K562 (cell line): ENCODE measurements at regions not wholly inside any gene's neighbourhood (a gene's known extent, or its start where the extent isn't known, plus 50 kb on each side); places are given as distances from the start of the nearest gene placed in this dataset.

Source experiments
- ATAC-seq: fragments of 200-7000 bp; cut with Tn5 transposase; 3 replicates; pipeline ENCODE4 v1.9.1; 2020; ENCODE audit warnings: moderate library complexity
- BruUV-seq: library from RNA; stranded (reverse); fragments of 400-500 nt; replicated peaks from 2 replicates; lab custom pipeline; 2021; lab: Mats Ljungman, UMichigan
- CTCF ChIA-PET: fragments of 300-600 bp; formaldehyde crosslinking; extraction: SDS; loops from one replicate; lab custom pipeline; 2021; ENCODE audit warnings: low intra/inter-chr PET ratio; lab: Yijun Ruan, JAX
- POLR2A ChIA-PET: fragments of 300-600, 350-650 bp; sonication (Branson Sonifier 250); formaldehyde crosslinking; extraction: SDS; loops from one replicate; lab custom pipeline; 2021; ENCODE audit warnings: antibody characterized with exemption, inconsistent platforms; lab: Yijun Ruan, JAX
- DNase-seq, 4 experiments: peaks; one replicate each; pipeline versions ENCODE4 v3.0.0 to v3.0.0-alpha.2; 2011 to 2018; ENCODE audit warnings: low spot score in 3 of 4, mixed read lengths in 3 of 4; ENCODE audit errors: extremely low read depth in 1 of 4
- FAIRE-seq: peaks from 2 replicates; lab custom pipeline; 2011; peaks lifted over from hg19 to GRCh38; lab: Jason Lieb, UNC
- H2AFZ ChIP-seq: 2 replicates; pipeline ENCODE4 v1.6.0; 2011; ENCODE audit warnings: low read depth, low read length, control low read depth, inconsistent platforms
- H3K27ac ChIP-seq: fragments of 200-600 bp; 3 replicates; pipeline ENCODE4 v1.8.0; 2011; ENCODE audit warnings: low read depth, mild to moderate bottlenecking, control low read depth, inconsistent platforms, low read length, moderate library complexity, mixed read lengths; ENCODE audit errors: extremely low read depth
- H3K27me3 ChIP-seq, 2 experiments: fragments of 300-600 bp in 1 of 2; 2 replicates in 1 of 2; 3 replicates in 1 of 2; pipeline versions ENCODE4 v1.6.0 to v1.8.0; 2011; ENCODE audit warnings: inconsistent platforms in 2 of 2, low read length in 2 of 2, mild to moderate bottlenecking in 1 of 2, mixed read lengths in 1 of 2, moderate library complexity in 1 of 2; ENCODE audit not compliant: control insufficient read depth in 2 of 2, insufficient read depth in 2 of 2
- H3K36me3 ChIP-seq: fragments of 300-600 bp; 3 replicates; pipeline ENCODE4 v1.8.0; 2011; ENCODE audit warnings: mild to moderate bottlenecking, low read length, inconsistent platforms; ENCODE audit not compliant: control insufficient read depth, insufficient read depth
- H3K4me1 ChIP-seq, 2 experiments: fragments of 200-600 bp in 1 of 2; replicated peaks in 1 of 2; 2 replicates in 1 of 2; 3 replicates in 1 of 2; pipeline versions ENCODE4 v1.5.1 to v1.8.0; 2011; ENCODE audit warnings: inconsistent platforms in 2 of 2, low read length in 2 of 2, mild to moderate bottlenecking in 1 of 2, mixed read lengths in 1 of 2, moderate library complexity in 1 of 2; ENCODE audit not compliant: control insufficient read depth in 2 of 2, insufficient read depth in 2 of 2
- H3K4me2 ChIP-seq: 2 replicates; pipeline ENCODE4 v1.6.1; 2011; ENCODE audit warnings: low read length, control low read depth, inconsistent platforms, mixed read lengths; ENCODE audit not compliant: insufficient read depth
- H3K4me3 ChIP-seq: fragments of 200-600 bp; sonication (generic), shearing (Covaris generic); 2 replicates; pipeline ENCODE4 v1.5.1; 2016; ENCODE audit warnings: control low read depth, inconsistent platforms
- H3K79me2 ChIP-seq: fragments of 200-600 bp; 3 replicates; pipeline ENCODE4 v1.8.0; 2011; ENCODE audit warnings: low read length, inconsistent platforms; ENCODE audit not compliant: control insufficient read depth, insufficient read depth
- H3K9ac ChIP-seq, 2 experiments: 2 replicates each; pipeline versions ENCODE4 v1.6.0 to v1.6.1; 2011; ENCODE audit warnings: low read depth in 2 of 2, low read length in 2 of 2, control low read depth in 1 of 2, inconsistent platforms in 1 of 2, mild to moderate bottlenecking in 1 of 2, mixed read lengths in 1 of 2; ENCODE audit not compliant: insufficient read depth in 1 of 2
- H3K9me1 ChIP-seq: one replicate; pipeline ENCODE4 v1.6.0; 2011; ENCODE audit warnings: inconsistent platforms, mild to moderate bottlenecking, low read length, moderate library complexity; ENCODE audit not compliant: control insufficient read depth, insufficient read depth
- H3K9me3 ChIP-seq: replicated peaks from 2 replicates; pipeline ENCODE4 v1.5.1; 2011; ENCODE audit warnings: low read depth, low read length, inconsistent platforms; ENCODE audit not compliant: control insufficient read depth, insufficient read depth
- H4K20me1 ChIP-seq: replicated peaks from 2 replicates; pipeline ENCODE4 v1.6.1; 2011; ENCODE audit warnings: low read length, inconsistent platforms, mixed read lengths; ENCODE audit not compliant: control insufficient read depth, insufficient read depth
- CBX2 ChIP-seq: fragments of 200-600 bp; sonication (generic); IDR thresholded peaks from one replicate; pipeline ENCODE4 v1.6.1; 2012; ENCODE audit warnings: mild to moderate bottlenecking, low read length, inconsistent platforms; ENCODE audit not compliant: insufficient read depth, poor library complexity, severe bottlenecking
- EP400 ChIP-seq: fragments of 450-650 bp; IDR thresholded peaks from 2 replicates; pipeline ENCODE4 v1.6.1; 2017; ENCODE audit warnings: antibody characterized with exemption, mild to moderate bottlenecking, moderate library complexity
- FOXK2 ChIP-seq, 2 experiments: fragments of 450-650 bp; IDR thresholded peaks in 1 of 2; conservative IDR thresholded peaks in 1 of 2; 2 replicates each; pipeline ENCODE4 v1.6.1; 2016; ENCODE audit warnings: low read depth in 2 of 2, mild to moderate bottlenecking in 1 of 2
- IFI16 ChIP-seq: fragments of 250-450 bp; sonication (Bioruptor Pico); IDR thresholded peaks from 2 replicates; pipeline ENCODE4 v2.1.2; 2022; ENCODE audit warnings: mild to moderate bottlenecking, inconsistent platforms
- ILF3 ChIP-seq: fragments of 450-650 bp; IDR thresholded peaks from 2 replicates; pipeline ENCODE4 v1.6.1; 2018; ENCODE audit warnings: antibody characterized with exemption, mild to moderate bottlenecking, moderate library complexity, borderline replicate concordance
- KHSRP ChIP-seq: fragments of 450-650 bp; IDR thresholded peaks from 2 replicates; pipeline ENCODE4 v1.6.1; 2017
- KLF10 ChIP-seq: fragments of 250-450 bp; sonication (Bioruptor Pico); IDR thresholded peaks from 2 replicates; pipeline ENCODE4 v1.6.1; 2021; ENCODE audit warnings: matching md5 sums
- KLF13 ChIP-seq: fragments of 450-650 bp; IDR thresholded peaks from 2 replicates; pipeline ENCODE4 v1.6.1; 2016; ENCODE audit warnings: missing genetic modification characterization, low read depth, mild to moderate bottlenecking, missing compliant biosample characterization, moderate library complexity, borderline replicate concordance
- RBM17 ChIP-seq: fragments of 200-400 bp; formaldehyde crosslinking; IDR thresholded peaks from 2 replicates; pipeline ENCODE4 v1.6.1; 2017; ENCODE audit warnings: low read depth, mild to moderate bottlenecking, low read length, borderline replicate concordance
- SAFB2 ChIP-seq: fragments of 200-400 bp; formaldehyde crosslinking; IDR thresholded peaks from 2 replicates; pipeline ENCODE4 v1.6.1; 2018; ENCODE audit warnings: borderline replicate concordance, low read length, low read depth, moderate library complexity; ENCODE audit not compliant: severe bottlenecking
- SOX6 ChIP-seq: fragments of 450-650 bp; IDR thresholded peaks from 2 replicates; pipeline ENCODE4 v1.6.1; 2014; ENCODE audit warnings: mild to moderate bottlenecking
- ZC3H8 ChIP-seq: fragments of 450-650 bp; IDR thresholded peaks from 2 replicates; pipeline ENCODE4 v1.6.1; 2017
- ZKSCAN1 ChIP-seq: fragments of 150-350 bp; IDR thresholded peaks from 2 replicates; pipeline ENCODE4 v1.6.1; 2016; ENCODE audit warnings: low read depth, low read length
- ZNF212 ChIP-seq: fragments of 450-650 bp; formaldehyde crosslinking; IDR thresholded peaks from 2 replicates; pipeline ENCODE4 v1.4.0; 2020; ENCODE audit warnings: mild to moderate bottlenecking
- ZNF316 ChIP-seq: fragments of 450-650 bp; IDR thresholded peaks from 2 replicates; pipeline ENCODE4 v1.6.1; 2016
- ZNF431 ChIP-seq: sonication (generic); formaldehyde crosslinking; IDR thresholded peaks from 2 replicates; pipeline ENCODE4 v1.8.0; 2022; ENCODE audit warnings: mild to moderate bottlenecking, missing genetic modification reagents
- ZNF77 ChIP-seq: fragments of 250-450 bp; sonication (Bioruptor Pico); IDR thresholded peaks from 2 replicates; pipeline ENCODE4 v1.5.0; 2020
- ZSCAN32 ChIP-seq: fragments of 450-650 bp; formaldehyde crosslinking; IDR thresholded peaks from 2 replicates; pipeline ENCODE4 v1.4.0; 2020; ENCODE audit warnings: mild to moderate bottlenecking, moderate library complexity
- WGBS: fragments of 100-300 bp; shearing (Covaris generic); methylation state at CpG from one replicate; pipeline ENCODE4 v1.1.6; 2016; ENCODE audit warnings: low coverage, mixed read lengths; ENCODE audit not compliant: insufficient coverage; ENCODE audit errors: missing lambda C conversion rate; 5-methylcytosine and 5-hydroxymethylcytosine counted together
- in situ Hi-C: fragments of 300-500 bp; cut with MboI; formaldehyde crosslinking; loops from 4 replicates; pipeline ENCODE4 v1.15.0; 2018; ENCODE audit warnings: inconsistent platforms, mixed read lengths
- intact Hi-C: fragments of 100-400 bp; cut with micrococcal nuclease; formaldehyde crosslinking; loops from 2 replicates; pipeline ENCODE4 v1.14.2; 2022
- TF ChIP-seq, protein P1 (sequence below), 2 experiments: fragments of 150-350 bp in 1 of 2; IDR thresholded peaks; 2 replicates each; pipeline ENCODE4 v1.6.1; 2012 to 2016; ENCODE audit warnings: low read depth in 2 of 2, low read length in 2 of 2, mild to moderate bottlenecking in 1 of 2, moderate library complexity in 1 of 2
- TF ChIP-seq, protein P2 (sequence below): fragments of 450-650 bp; IDR thresholded peaks from 2 replicates; pipeline ENCODE4 v1.6.1; 2018; ENCODE audit warnings: mild to moderate bottlenecking, low read depth; ENCODE audit not compliant: partially characterized antibody

DNA sequence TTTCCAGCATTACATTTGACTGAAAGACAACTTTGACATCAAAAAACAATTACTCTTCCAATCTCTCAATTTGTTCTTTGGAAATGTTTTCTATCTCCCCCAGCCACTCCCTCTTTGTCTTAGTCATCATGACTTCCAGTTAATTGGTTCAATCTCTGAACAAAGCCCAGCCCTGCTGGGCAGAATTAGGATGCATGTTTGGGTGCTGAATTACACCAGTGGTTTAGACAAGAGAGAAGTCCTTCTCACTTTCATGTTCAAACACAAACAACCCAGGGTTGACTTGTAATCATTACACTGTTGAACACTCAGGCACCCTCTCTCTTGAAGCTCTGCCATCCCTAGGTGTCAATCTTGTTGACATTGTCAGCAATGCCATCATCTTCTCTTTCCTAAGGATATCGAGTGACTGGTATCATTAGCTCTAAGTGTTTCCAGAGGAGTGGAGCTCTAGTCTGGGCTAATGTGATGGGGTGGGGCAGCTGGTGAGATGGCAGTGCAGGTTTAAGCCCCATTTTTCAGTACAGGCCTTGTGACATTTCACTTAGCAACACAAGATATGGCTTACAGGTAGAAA lies 90.8 kb upstream of the MEIS1 start:
- no peak overlapping the region for H2AFZ ChIP-seq
- no peaks in the 10 kb centered on the region for H3K9me3 ChIP-seq
- H3K27me3 ChIP-seq = no peaks in the 10 kb centered on the region
- CTCF ChIA-PET = no interaction called here
- no peak overlapping the region for H3K9ac ChIP-seq
- H4K20me1 ChIP-seq = no peaks in the 10 kb centered on the region
- H3K9me1 ChIP-seq = no peaks in the 10 kb centered on the region
- FAIRE-seq = no peak
- POLR2A ChIA-PET = no interaction called here
- no peak overlapping the region for H3K4me2 ChIP-seq
- H3K79me2 ChIP-seq = no peaks in the 10 kb centered on the region
- TF ChIP-seq ZC3H8 = no peak
- TF ChIP-seq ZNF316 = no peak
- TF ChIP-seq FOXK2 (conservative IDR thresholded peaks at IDR 0.05 in 1 of 2, IDR thresholded peaks at IDR 0.05 in 1 of 2; ENCODE audit: low read depth in 2 of 2) = no peak
- TF ChIP-seq RBM17 = no peak
- TF ChIP-seq ILF3 = no peak
- TF ChIP-seq ZNF431 = no peak
- TF ChIP-seq CBX2 = no peak
- TF ChIP-seq SAFB2 = no peak
- TF ChIP-seq KLF13 (tag) = no peak
- TF ChIP-seq ZKSCAN1 = no peak
- no peak for TF ChIP-seq ZSCAN32 (CRISPR knock-in tag)
- TF ChIP-seq, protein P1, sequence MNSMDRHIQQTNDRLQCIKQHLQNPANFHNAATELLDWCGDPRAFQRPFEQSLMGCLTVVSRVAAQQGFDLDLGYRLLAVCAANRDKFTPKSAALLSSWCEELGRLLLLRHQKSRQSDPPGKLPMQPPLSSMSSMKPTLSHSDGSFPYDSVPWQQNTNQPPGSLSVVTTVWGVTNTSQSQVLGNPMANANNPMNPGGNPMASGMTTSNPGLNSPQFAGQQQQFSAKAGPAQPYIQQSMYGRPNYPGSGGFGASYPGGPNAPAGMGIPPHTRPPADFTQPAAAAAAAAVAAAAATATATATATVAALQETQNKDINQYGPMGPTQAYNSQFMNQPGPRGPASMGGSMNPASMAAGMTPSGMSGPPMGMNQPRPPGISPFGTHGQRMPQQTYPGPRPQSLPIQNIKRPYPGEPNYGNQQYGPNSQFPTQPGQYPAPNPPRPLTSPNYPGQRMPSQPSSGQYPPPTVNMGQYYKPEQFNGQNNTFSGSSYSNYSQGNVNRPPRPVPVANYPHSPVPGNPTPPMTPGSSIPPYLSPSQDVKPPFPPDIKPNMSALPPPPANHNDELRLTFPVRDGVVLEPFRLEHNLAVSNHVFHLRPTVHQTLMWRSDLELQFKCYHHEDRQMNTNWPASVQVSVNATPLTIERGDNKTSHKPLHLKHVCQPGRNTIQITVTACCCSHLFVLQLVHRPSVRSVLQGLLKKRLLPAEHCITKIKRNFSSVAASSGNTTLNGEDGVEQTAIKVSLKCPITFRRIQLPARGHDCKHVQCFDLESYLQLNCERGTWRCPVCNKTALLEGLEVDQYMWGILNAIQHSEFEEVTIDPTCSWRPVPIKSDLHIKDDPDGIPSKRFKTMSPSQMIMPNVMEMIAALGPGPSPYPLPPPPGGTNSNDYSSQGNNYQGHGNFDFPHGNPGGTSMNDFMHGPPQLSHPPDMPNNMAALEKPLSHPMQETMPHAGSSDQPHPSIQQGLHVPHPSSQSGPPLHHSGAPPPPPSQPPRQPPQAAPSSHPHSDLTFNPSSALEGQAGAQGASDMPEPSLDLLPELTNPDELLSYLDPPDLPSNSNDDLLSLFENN (IDR thresholded peaks at IDR 0.05; ENCODE audit: low read depth in 2 of 2, low read length in 2 of 2) = no peak
- TF ChIP-seq, protein P2, sequence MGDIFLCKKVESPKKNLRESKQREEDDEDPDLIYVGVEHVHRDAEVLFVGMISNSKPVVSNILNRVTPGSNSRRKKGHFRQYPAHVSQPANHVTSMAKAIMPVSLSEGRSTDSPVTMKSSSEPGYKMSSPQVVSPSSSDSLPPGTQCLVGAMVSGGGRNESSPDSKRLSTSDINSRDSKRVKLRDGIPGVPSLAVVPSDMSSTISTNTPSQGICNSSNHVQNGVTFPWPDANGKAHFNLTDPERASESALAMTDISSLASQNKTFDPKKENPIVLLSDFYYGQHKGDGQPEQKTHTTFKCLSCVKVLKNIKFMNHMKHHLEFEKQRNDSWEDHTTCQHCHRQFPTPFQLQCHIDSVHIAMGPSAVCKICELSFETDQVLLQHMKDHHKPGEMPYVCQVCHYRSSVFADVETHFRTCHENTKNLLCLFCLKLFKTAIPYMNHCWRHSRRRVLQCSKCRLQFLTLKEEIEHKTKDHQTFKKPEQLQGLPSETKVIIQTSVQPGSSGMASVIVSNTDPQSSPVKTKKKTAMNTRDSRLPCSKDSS = no peak
- TF ChIP-seq SOX6 = no peak
- no peak for TF ChIP-seq ZNF212
- TF ChIP-seq EP400 = no peak
- no peak for TF ChIP-seq ZNF77
- TF ChIP-seq KHSRP = no peak
- no peak for TF ChIP-seq IFI16 (CRISPR knock-in tag)
- TF ChIP-seq KLF10 (CRISPR knock-in tag) = no peak
- TF ChIP-seq, all 486 proteins: peak for 0
- in situ Hi-C loops (no loop called here), intact Hi-C loops (no loop called here)
- no peak for DNase-seq
- Histone ChIP-seq H3K4me3 (no peak overlapping the region), H3K27ac (no peak overlapping the region), H3K36me3 (no peaks in the 10 kb centered on the region), H3K4me1 (no peaks in the 10 kb centered on the region)
- ATAC-seq = no peak
- 0% methylated on average over 1 of the region's 1 CpG for WGBS
- BruUV-seq = no TSS peak
